ENCODE measurements at regions not wholly inside any gene's neighbourhood (a gene's known extent, or its start where the extent isn't known, plus 50 kb on each side); places are given as distances from the start of the nearest gene placed in this dataset.

DNA sequence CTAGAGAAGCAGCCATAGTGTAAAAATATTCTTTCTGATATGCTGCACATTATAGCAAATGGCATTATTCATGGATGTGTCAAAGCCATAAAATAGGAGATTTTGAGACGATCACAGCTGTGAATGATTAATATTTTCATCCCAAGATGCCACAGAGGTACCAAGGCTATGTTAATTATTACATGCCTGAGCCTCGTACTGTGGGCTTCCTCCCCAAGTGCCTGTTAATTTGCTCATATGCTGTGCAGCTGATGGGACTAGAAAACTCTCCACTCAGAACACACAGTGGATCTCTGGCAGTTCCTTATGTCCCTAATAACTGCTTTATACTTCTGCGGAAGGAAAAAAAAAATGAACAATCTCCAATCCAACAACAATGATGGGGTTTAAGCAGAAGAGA, 184.9 kb upstream of the TSHZ2 start:
- TF ChIP-seq REST (IDR thresholded peaks at IDR 0.05; ENCODE audit: insufficient read depth in 1 of 2, low read depth in 2 of 2, low read length in 1 of 2) = no peak
- no peak for TF ChIP-seq POLR2AphosphoS5 (IDR thresholded peaks at IDR 0.05; ENCODE audit: low read depth, low read length)
- TF ChIP-seq TCF7L2 (IDR thresholded peaks at IDR 0.05; ENCODE audit: low read depth, low read length) = no peak
- TF ChIP-seq, protein P1, sequence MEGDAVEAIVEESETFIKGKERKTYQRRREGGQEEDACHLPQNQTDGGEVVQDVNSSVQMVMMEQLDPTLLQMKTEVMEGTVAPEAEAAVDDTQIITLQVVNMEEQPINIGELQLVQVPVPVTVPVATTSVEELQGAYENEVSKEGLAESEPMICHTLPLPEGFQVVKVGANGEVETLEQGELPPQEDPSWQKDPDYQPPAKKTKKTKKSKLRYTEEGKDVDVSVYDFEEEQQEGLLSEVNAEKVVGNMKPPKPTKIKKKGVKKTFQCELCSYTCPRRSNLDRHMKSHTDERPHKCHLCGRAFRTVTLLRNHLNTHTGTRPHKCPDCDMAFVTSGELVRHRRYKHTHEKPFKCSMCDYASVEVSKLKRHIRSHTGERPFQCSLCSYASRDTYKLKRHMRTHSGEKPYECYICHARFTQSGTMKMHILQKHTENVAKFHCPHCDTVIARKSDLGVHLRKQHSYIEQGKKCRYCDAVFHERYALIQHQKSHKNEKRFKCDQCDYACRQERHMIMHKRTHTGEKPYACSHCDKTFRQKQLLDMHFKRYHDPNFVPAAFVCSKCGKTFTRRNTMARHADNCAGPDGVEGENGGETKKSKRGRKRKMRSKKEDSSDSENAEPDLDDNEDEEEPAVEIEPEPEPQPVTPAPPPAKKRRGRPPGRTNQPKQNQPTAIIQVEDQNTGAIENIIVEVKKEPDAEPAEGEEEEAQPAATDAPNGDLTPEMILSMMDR (IDR thresholded peaks at IDR 0.05) = no peak
- no peak for TF ChIP-seq SIN3A (IDR thresholded peaks at IDR 0.05; ENCODE audit: borderline replicate concordance, insufficient read depth, low read depth, low read length)
- BruUV-seq (replicated peaks) = no TSS peak
- Histone ChIP-seq H3K9me3 (ENCODE audit: control insufficient read depth, insufficient read depth, low read depth, low read length) (no peaks in the 10 kb centered on the region), H3K4me3 (ENCODE audit: low read depth in 2 of 2, low read length in 2 of 2) (no peak overlapping the region), H3K4me1 (ENCODE audit: control insufficient read depth, insufficient read depth, low read length) (no peaks in the 10 kb centered on the region), H3K27ac (ENCODE audit: low read length) (no peak overlapping the region), H3K27me3 (ENCODE audit: control insufficient read depth, insufficient read depth, low read length) (no peaks in the 10 kb centered on the region), H3K36me3 (ENCODE audit: control insufficient read depth, insufficient read depth, low read length) (no peaks in the 10 kb centered on the region; the same call in 1 of the 2 replicates)
- no peak for ATAC-seq
- DNase-seq (ENCODE audit: low read depth, low spot score) = no peak
- intact Hi-C loops (cut with micrococcal nuclease; ENCODE audit: unreplicated experiment) (no loop called here), in situ Hi-C loops (cut with HindIII; ENCODE audit: low pct_unique_long_range_greater_than_20kb, low sequenced_read_pairs) (no loop called here)
- ChIA-PET POLR2A (no interaction called here), CTCF (no interaction called here)

- ATAC-seq (no peak), DNase-seq (ENCODE audit: low read depth, low spot score) (no peak)
- CTCF ChIA-PET = no interaction called here
- intact Hi-C loops (cut with micrococcal nuclease; ENCODE audit: unreplicated experiment) (no loop called here), in situ Hi-C loops (cut with HindIII; ENCODE audit: low pct_unique_long_range_greater_than_20kb, low sequenced_read_pairs) (no loop called here)
- H3K4me3 ChIP-seq (ENCODE audit: low read depth in 2 of 2, low read length in 2 of 2) = no peak overlapping the region
- no peak overlapping the region for H3K27ac ChIP-seq (ENCODE audit: low read length)
- no peaks in the 10 kb centered on the region for H3K9me3 ChIP-seq (ENCODE audit: control insufficient read depth, insufficient read depth, low read depth, low read length)
- H3K36me3 ChIP-seq (ENCODE audit: control insufficient read depth, insufficient read depth, low read length) = no peaks in the 10 kb centered on the region; the same call in 1 of the 2 replicates
- no peak for TF ChIP-seq TCF7L2 (IDR thresholded peaks at IDR 0.05; ENCODE audit: low read depth, low read length)
- no peak for TF ChIP-seq REST (IDR thresholded peaks at IDR 0.05; ENCODE audit: insufficient read depth in 1 of 2, low read depth in 2 of 2, low read length in 1 of 2)
- TF ChIP-seq POLR2AphosphoS5 (IDR thresholded peaks at IDR 0.05; ENCODE audit: low read depth, low read length) = no peak
- TF ChIP-seq, protein P1 (IDR thresholded peaks at IDR 0.05) = no peak
- no peaks in the 10 kb centered on the region for H3K4me1 ChIP-seq (ENCODE audit: control insufficient read depth, insufficient read depth, low read length)
- POLR2A ChIA-PET = no interaction called here
- H3K27me3 ChIP-seq (ENCODE audit: control insufficient read depth, insufficient read depth, low read length) = no peaks in the 10 kb centered on the region
- no TSS peak for BruUV-seq (replicated peaks)
Observed at GRCh38 chr20:52785679-52786078, 186.5 kb upstream of the TSHZ2 start.
